GM04504 (cell line): ENCODE measurements at regions not wholly inside any gene's neighbourhood (a gene's known extent, or its start where the extent isn't known, plus 50 kb on each side); places are given as distances from the start of the nearest gene placed in this dataset.
A peak's percentile ranks its signal among the peaks of the same experiment; 100 is the strongest.
"Not testable (repeated sequence)": the region's sequence is repeated elsewhere in the genome, so short reads cannot be mapped to it uniquely, and the experiment has no call there.

ENCODE experiments used
- DNase-seq: peaks from one replicate; pipeline ENCODE4 v3.0.0-alpha.2; 2012; ENCODE audit warnings: low read depth

GRCh38 chr2:124967325-124967724, 942.2 kb downstream of the CNTNAP5 start:
- no peak for DNase-seq

GRCh38 chr2:124970030-124970429, 944.9 kb downstream of the CNTNAP5 start:
- no peak for DNase-seq

- DNase-seq = no peak
Measured at GRCh38 chr2:124973396-124973795, 948.3 kb downstream of the CNTNAP5 start.

GRCh38 chr2:124975224-124975623, 950.1 kb downstream of the CNTNAP5 start:
- DNase-seq = no peak

GRCh38 chr2:124975648-124976047, 950.6 kb downstream of the CNTNAP5 start:
- DNase-seq = no peak

GRCh38 chr2:124978597-124978996, 953.5 kb downstream of the CNTNAP5 start:
- DNase-seq = no peak

- DNase-seq = peak; percentile 14
Measured at GRCh38 chr2:124983595-124983994, 958.5 kb downstream of the CNTNAP5 start.

- DNase-seq = no peak
Measured at GRCh38 chr2:124985270-124985669, 960.2 kb downstream of the CNTNAP5 start.

- DNase-seq = no peak
Measured at GRCh38 chr2:124986136-124986535, 961.0 kb downstream of the CNTNAP5 start.

- DNase-seq = not testable (repeated sequence)
Measured at GRCh38 chr2:124986870-124987269, 961.8 kb downstream of the CNTNAP5 start.

GRCh38 chr2:124987436-124987835, 962.3 kb downstream of the CNTNAP5 start:
- DNase-seq = not testable (repeated sequence)

- no peak for DNase-seq
Measured at GRCh38 chr2:124988111-124988510, 963.0 kb downstream of the CNTNAP5 start.

- DNase-seq = no peak
Measured at GRCh38 chr2:124988794-124989193, 963.7 kb downstream of the CNTNAP5 start.

GRCh38 chr2:124993809-124994208, 968.7 kb downstream of the CNTNAP5 start:
- no peak for DNase-seq

GRCh38 chr2:124995185-124995912, 970.3 kb downstream of the CNTNAP5 start:
- no peak for DNase-seq

- no peak for DNase-seq
Measured at GRCh38 chr2:124996406-124996805, 971.3 kb downstream of the CNTNAP5 start.

GRCh38 chr2:124999906-125000305, 974.8 kb downstream of the CNTNAP5 start:
- no peak for DNase-seq

- DNase-seq = no peak
Measured at GRCh38 chr2:125004106-125004800, 979.2 kb downstream of the CNTNAP5 start.

- no peak for DNase-seq
Measured at GRCh38 chr2:125006676-125007075, 981.6 kb downstream of the CNTNAP5 start.

GRCh38 chr2:125028721-125029120, 1003.6 kb downstream of the CNTNAP5 start:
- DNase-seq = not testable (repeated sequence)

- DNase-seq = no peak
Measured at GRCh38 chr2:125033871-125034270, 1008.8 kb downstream of the CNTNAP5 start.

- DNase-seq = no peak
Measured at GRCh38 chr2:125037135-125037653, 1012.1 kb downstream of the CNTNAP5 start.

- DNase-seq = no peak
Measured at GRCh38 chr2:125041846-125042245, 1016.8 kb downstream of the CNTNAP5 start.
